ENCODE measurements at regions not wholly inside any gene's neighbourhood (a gene's known extent, or its start where the extent isn't known, plus 50 kb on each side); places are given as distances from the start of the nearest gene placed in this dataset.

- DNase-seq: no peak
Measured at GRCh38 chr22:27406389-27406861, 395.1 kb downstream of the MN1 start.

GRCh38 chr22:27407369-27407985 lies 394.1 kb downstream of the MN1 start:
- DNase-seq: no peak

GRCh38 chr22:27408068-27408467 lies 393.5 kb downstream of the MN1 start:
- no peak for DNase-seq

GRCh38 chr22:27409299-27409698 lies 392.3 kb downstream of the MN1 start:
- DNase-seq: no peak

- no peak for DNase-seq
Measured at GRCh38 chr22:27412866-27413445, 388.6 kb downstream of the MN1 start.

GRCh38 chr22:27413702-27414101 lies 387.9 kb downstream of the MN1 start:
- DNase-seq: no peak

GRCh38 chr22:27416511-27417420 lies 384.8 kb downstream of the MN1 start:
- peak; percentile 59 for DNase-seq

GRCh38 chr22:27417421-27417814 lies 384.1 kb downstream of the MN1 start:
- no peak for DNase-seq

- DNase-seq: no peak
Measured at GRCh38 chr22:27418261-27418660, 383.3 kb downstream of the MN1 start.

GRCh38 chr22:27419473-27419872 lies 382.1 kb downstream of the MN1 start:
- DNase-seq: no peak

- DNase-seq: no peak
Measured at GRCh38 chr22:27420195-27420816, 381.2 kb downstream of the MN1 start.

- DNase-seq: peak; percentile 61
Measured at GRCh38 chr22:27420817-27421361, 380.7 kb downstream of the MN1 start.

- no peak for DNase-seq
Measured at GRCh38 chr22:27422442-27422841, 379.1 kb downstream of the MN1 start.

GRCh38 chr22:27424319-27424718 lies 377.2 kb downstream of the MN1 start:
- DNase-seq: peak; percentile 62

- no peak for DNase-seq
Measured at GRCh38 chr22:27429476-27429875, 372.1 kb downstream of the MN1 start.

- no peak for DNase-seq
Measured at GRCh38 chr22:27431081-27431480, 370.5 kb downstream of the MN1 start.

GRCh38 chr22:27431896-27432295 lies 369.7 kb downstream of the MN1 start:
- DNase-seq: no peak

GRCh38 chr22:27433099-27433498 lies 368.5 kb downstream of the MN1 start:
- no peak for DNase-seq

- DNase-seq: no peak
Measured at GRCh38 chr22:27433585-27434190, 367.9 kb downstream of the MN1 start.

GRCh38 chr22:27434898-27435297 lies 366.7 kb downstream of the MN1 start:
- no peak for DNase-seq

- no peak for DNase-seq
Measured at GRCh38 chr22:27435844-27436576, 365.5 kb downstream of the MN1 start.

GRCh38 chr22:27436591-27436990 lies 365.0 kb downstream of the MN1 start:
- DNase-seq: no peak
